Right lobe of liver (tissue), 6 donors: ENCODE measurements at regions not wholly inside any gene's neighbourhood (a gene's known extent, or its start where the extent isn't known, plus 50 kb on each side); places are given as distances from the start of the nearest gene placed in this dataset.

Source experiments
- ATAC-seq, 4 donors: fragments of 200-7000 bp; cut with Tn5 transposase; one replicate each; pipeline ENCODE4 v1.9.1; 2020; ENCODE audit warnings: mild to moderate bottlenecking in 4 of 4, moderate library complexity in 4 of 4
- DNase-seq, 3 donors: peaks; one replicate each; pipeline ENCODE4 v3.0.0-alpha.2; 2020
- H3K27ac ChIP-seq, 3 donors: fragments of 200-600 bp; one replicate each; pipeline ENCODE4 v1.8.0; 2022
- H3K27me3 ChIP-seq, 2 donors: fragments of 200-600 bp; one replicate each; pipeline ENCODE4 v1.8.0; 2022
- H3K36me3 ChIP-seq, 4 donors: fragments of 200-600 bp; sonication (generic) in 1 of 4; one replicate each; pipeline versions ENCODE4 v1.5.1 to v1.8.0; 2017 to 2022; ENCODE audit warnings: control low read depth in 1 of 4
- H3K4me1 ChIP-seq, 4 donors: fragments of 200-600 bp; sonication (generic) in 1 of 4; one replicate each; pipeline versions ENCODE4 v1.5.1 to v1.8.0; 2017 to 2022; ENCODE audit warnings: control low read depth in 1 of 4
- H3K4me3 ChIP-seq, 3 donors: fragments of 200-600 bp; one replicate each; pipeline ENCODE4 v1.8.0; 2022
- H3K9me3 ChIP-seq, 4 donors: fragments of 200-600 bp; sonication (generic) in 1 of 4; one replicate each; pipeline versions ENCODE4 v1.5.1 to v1.8.0; 2017 to 2022; ENCODE audit warnings: control low read depth in 1 of 4
- CTCF ChIP-seq, 4 donors: fragments of 200-600 bp in 3 of 4; fragments of 450-650 bp in 1 of 4; IDR thresholded peaks; one replicate each; pipeline versions ENCODE4 v1.5.1 to v1.8.0; 2016 to 2022; ENCODE audit warnings: antibody characterized with exemption in 4 of 4, mild to moderate bottlenecking in 2 of 4
- POLR2A ChIP-seq: fragments of 450-650 bp; IDR thresholded peaks from one replicate; pipeline ENCODE4 v1.6.1; 2017; ENCODE audit warnings: antibody characterized with exemption, mild to moderate bottlenecking
- WGBS: methylation state at CpG from one replicate; pipeline ENCODE4 v1.1.6; 2018; ENCODE audit warnings: low coverage, low lambda C conversion rate; ENCODE audit not compliant: insufficient coverage; ENCODE audit errors: missing lambda C conversion rate; 5-methylcytosine and 5-hydroxymethylcytosine counted together
- intact Hi-C, 2 donors: fragments of 100-400 bp; cut with DNase I; formaldehyde crosslinking; loops; one replicate each; pipeline versions ENCODE4 v1.11.2 to v1.14.1; 2022
- donor health status: DM: no; HTN: yes; CAD: no.
- donor health status: DM: no; HTN: no; CAD: no.
- donor health status: DM: no; HTN: no; CAD: no.
- donor health status: DM: no; HTN: yes; CAD: no.
- donor health status: DM: no; HTN: yes; CAD: no.

DNA sequence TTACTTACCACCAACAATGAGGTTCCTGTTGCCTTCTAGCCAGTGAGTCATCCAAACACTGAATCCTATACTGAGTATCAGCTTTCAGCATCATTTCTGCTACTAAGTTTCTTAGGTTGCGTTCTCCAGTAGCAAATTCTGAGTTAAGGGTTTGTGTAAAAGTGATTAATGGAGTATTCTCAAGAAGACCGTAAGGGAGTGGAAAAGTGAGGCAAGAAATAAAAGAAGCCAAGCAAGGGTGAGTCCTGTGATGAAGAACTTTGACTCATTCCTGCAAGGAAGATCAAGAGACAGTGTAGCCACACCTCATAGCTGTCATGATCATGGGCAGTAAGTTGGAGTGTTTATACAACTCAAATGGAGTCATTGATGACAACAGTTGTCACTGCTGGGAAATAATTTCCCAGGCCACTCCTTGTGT, 446.2 kb downstream of the RAPGEF2 start:
- Histone ChIP-seq H3K27me3 (no peaks in the 10 kb centered on the region), H3K4me1 (no peaks in the 10 kb centered on the region), H3K9me3 (no peaks in the 10 kb centered on the region), H3K4me3 (no peak overlapping the region), H3K36me3 (no peaks in the 10 kb centered on the region), H3K27ac (no peak overlapping the region)
- no peak for ATAC-seq
- 91% methylated on average over 2 of the region's 2 CpGs for WGBS
- DNase-seq = no peak
- TF ChIP-seq CTCF (IDR thresholded peaks at IDR 0.05) (no peak), POLR2A (no peak)
- intact Hi-C loops = no loop called here

GRCh38 chr4:159551281-159551680, 448.4 kb downstream of the RAPGEF2 start:
- intact Hi-C loops = no loop called here
- no peak for ATAC-seq
- Histone ChIP-seq H3K27ac (no peak overlapping the region), H3K9me3 (no peaks in the 10 kb centered on the region), H3K4me1 (no peaks in the 10 kb centered on the region), H3K4me3 (no peak overlapping the region), H3K36me3 (no peaks in the 10 kb centered on the region), H3K27me3 (no peaks in the 10 kb centered on the region)
- TF ChIP-seq CTCF (IDR thresholded peaks at IDR 0.05) (no peak), POLR2A (no peak)
- no peak for DNase-seq
- WGBS = 43% methylated on average over 1 of the region's 1 CpG

DNA sequence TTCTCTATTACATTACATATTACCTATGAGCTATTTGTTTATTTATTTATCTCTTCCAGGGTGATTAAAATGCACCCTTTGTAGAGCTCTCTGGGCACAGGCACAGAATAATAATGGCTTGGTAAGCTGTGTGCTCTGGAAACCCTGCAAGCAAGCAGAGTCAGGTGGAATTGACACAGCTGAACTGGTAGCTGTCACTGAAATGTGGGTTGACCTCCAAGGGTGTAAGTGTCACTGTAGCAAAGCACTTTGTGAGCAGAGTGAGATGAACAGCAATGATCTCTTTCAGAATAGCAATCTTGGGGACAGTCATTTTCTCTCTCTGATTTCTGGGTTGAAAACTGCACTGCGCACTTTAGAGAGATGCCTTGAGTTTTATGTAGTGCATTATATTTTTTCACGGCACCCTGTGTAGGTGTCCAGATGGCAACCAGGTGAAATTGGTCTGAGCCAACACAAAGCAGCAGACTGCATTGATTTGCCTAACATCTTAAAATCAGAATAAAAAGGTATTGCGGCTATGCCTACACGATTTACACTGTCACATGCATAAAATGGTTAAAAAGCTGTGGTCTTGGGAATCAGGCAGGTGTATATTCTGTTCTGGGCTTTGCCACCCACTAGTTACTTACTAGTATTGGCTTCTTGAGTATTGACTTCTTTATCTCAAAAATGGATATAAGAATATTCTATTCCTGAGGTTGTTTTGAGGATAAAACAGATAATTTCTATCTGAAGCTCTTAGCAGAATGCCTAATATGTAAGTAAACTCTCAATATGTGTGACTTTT, 450.3 kb downstream of the RAPGEF2 start:
- no peak for ATAC-seq
- WGBS = 68% methylated on average over 4 of the region's 4 CpGs

DNA sequence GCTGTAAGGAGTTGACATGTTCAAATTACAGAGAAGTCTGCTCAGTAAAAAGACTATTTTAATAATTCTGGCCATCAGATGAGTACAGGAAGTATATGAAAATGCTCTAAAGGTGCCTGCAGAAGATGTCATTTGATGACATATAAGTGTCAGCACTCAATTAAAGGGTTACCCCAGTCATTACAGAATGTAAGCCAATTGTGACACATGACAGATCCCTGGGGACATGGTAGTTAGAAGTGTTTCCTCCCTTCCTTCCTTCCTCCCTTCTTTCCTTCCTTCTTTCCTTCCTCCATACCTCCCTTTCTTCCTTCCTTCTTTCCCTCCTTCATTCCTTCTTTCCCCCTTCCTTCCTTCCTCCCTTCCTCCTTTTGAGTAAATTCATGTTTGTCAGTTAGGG, 453.0 kb downstream of the RAPGEF2 start:
- Histone ChIP-seq H3K36me3 (no peaks in the 10 kb centered on the region), H3K4me3 (no peak overlapping the region), H3K27ac (no peak overlapping the region), H3K27me3 (no peaks in the 10 kb centered on the region), H3K4me1 (no peaks in the 10 kb centered on the region), H3K9me3 (no peaks in the 10 kb centered on the region)
- ATAC-seq (no peak), DNase-seq (no peak)
- intact Hi-C loops = no loop called here
- TF ChIP-seq CTCF (IDR thresholded peaks at IDR 0.05) (no peak), POLR2A (no peak)

More for the DNA sequence above, 450.3 kb downstream of the RAPGEF2 start:
- no peaks in the 10 kb centered on the region for H3K36me3 ChIP-seq
- H3K27me3 ChIP-seq = no peaks in the 10 kb centered on the region
- no peaks in the 10 kb centered on the region for H3K4me1 ChIP-seq
- no peak overlapping the region for H3K4me3 ChIP-seq
- no peak overlapping the region for H3K27ac ChIP-seq
- no peak for DNase-seq
- H3K9me3 ChIP-seq = no peaks in the 10 kb centered on the region
- TF ChIP-seq POLR2A (no peak), CTCF (IDR thresholded peaks at IDR 0.05) (no peak)
- intact Hi-C loops = no loop called here
